ENCODE measurements at regions not wholly inside any gene's neighbourhood (a gene's known extent, or its start where the extent isn't known, plus 50 kb on each side); places are given as distances from the start of the nearest gene placed in this dataset.
"Not testable (repeated sequence)": the region's sequence is repeated elsewhere in the genome, so short reads cannot be mapped to it uniquely, and the experiment has no call there.

GRCh38 chr3:31285833-31286486, 246.8 kb upstream of the STT3B start:
- DNase-seq (ENCODE audit: low read depth), result no peak

GRCh38 chr3:31288224-31288623, 244.5 kb upstream of the STT3B start:
- DNase-seq (ENCODE audit: low read depth), result no peak

- peak; percentile 98 for DNase-seq (ENCODE audit: low read depth)
Measured at GRCh38 chr3:31288641-31289100, 244.1 kb upstream of the STT3B start.

GRCh38 chr3:31289584-31289983, 243.1 kb upstream of the STT3B start:
- no peak for DNase-seq (ENCODE audit: low read depth)

GRCh38 chr3:31290046-31290445, 242.7 kb upstream of the STT3B start:
- no peak for DNase-seq (ENCODE audit: low read depth)

GRCh38 chr3:31291818-31292217, 240.9 kb upstream of the STT3B start:
- DNase-seq (ENCODE audit: low read depth), result peak; percentile 34

- peak; percentile 42 for DNase-seq (ENCODE audit: low read depth)
Measured at GRCh38 chr3:31294430-31295149, 238.1 kb upstream of the STT3B start.

GRCh38 chr3:31295150-31295765, 237.5 kb upstream of the STT3B start:
- DNase-seq (ENCODE audit: low read depth), result no peak

- DNase-seq (ENCODE audit: low read depth), result no peak
Measured at GRCh38 chr3:31297726-31298298, 234.9 kb upstream of the STT3B start.

GRCh38 chr3:31300456-31301443, 232.0 kb upstream of the STT3B start:
- no peak for DNase-seq (ENCODE audit: low read depth)

GRCh38 chr3:31302343-31302742, 230.4 kb upstream of the STT3B start:
- DNase-seq (ENCODE audit: low read depth), result no peak

GRCh38 chr3:31305340-31305739, 227.4 kb upstream of the STT3B start:
- no peak for DNase-seq (ENCODE audit: low read depth)

GRCh38 chr3:31307131-31307785, 225.5 kb upstream of the STT3B start:
- no peak for DNase-seq (ENCODE audit: low read depth)

- no peak for DNase-seq (ENCODE audit: low read depth)
Measured at GRCh38 chr3:31311559-31311958, 221.2 kb upstream of the STT3B start.

- peak; percentile 17 for DNase-seq (ENCODE audit: low read depth)
Measured at GRCh38 chr3:31312400-31312799, 220.3 kb upstream of the STT3B start.

- DNase-seq (ENCODE audit: low read depth), result no peak
Measured at GRCh38 chr3:31314258-31314657, 218.5 kb upstream of the STT3B start.

- no peak for DNase-seq (ENCODE audit: low read depth)
Measured at GRCh38 chr3:31319332-31319731, 213.4 kb upstream of the STT3B start.

GRCh38 chr3:31321620-31322019, 211.1 kb upstream of the STT3B start:
- no peak for DNase-seq (ENCODE audit: low read depth)

- no peak for DNase-seq (ENCODE audit: low read depth)
Measured at GRCh38 chr3:31322460-31322859, 210.3 kb upstream of the STT3B start.

- DNase-seq (ENCODE audit: low read depth), result not testable (repeated sequence)
Measured at GRCh38 chr3:31327826-31328357, 204.8 kb upstream of the STT3B start.

Measured in HT1080 (cell line).